Upper lobe of left lung (tissue), 6 donors: ENCODE measurements at regions not wholly inside any gene's neighbourhood (a gene's known extent, or its start where the extent isn't known, plus 50 kb on each side); places are given as distances from the start of the nearest gene placed in this dataset.
A peak's percentile ranks its signal among the peaks of the same experiment; 100 is the strongest.

Experiments used
- ATAC-seq, 2 donors: fragments of 200-7000 bp; cut with Tn5 transposase; one replicate each; pipeline ENCODE4 v1.9.1; 2022; ENCODE audit warnings: mild to moderate bottlenecking in 2 of 2, moderate library complexity in 2 of 2; ENCODE audit not compliant: low FRiP score in 2 of 2
- DNase-seq, 2 donors: peaks; one replicate each; pipeline ENCODE4 v3.0.0-alpha.2; 2019 to 2020
- H3K27ac ChIP-seq, 4 donors: fragments of 200-600 bp; sonication (generic); one replicate each; pipeline ENCODE4 v1.5.1; 2016 to 2019
- H3K27me3 ChIP-seq, 4 donors: fragments of 200-600 bp; sonication (generic); one replicate each; pipeline ENCODE4 v1.5.1; 2017 to 2019
- H3K36me3 ChIP-seq, 4 donors: fragments of 200-600 bp; sonication (generic); one replicate each; pipeline ENCODE4 v1.5.1; 2016 to 2019
- H3K4me1 ChIP-seq, 4 donors: fragments of 200-600 bp; sonication (generic); one replicate each; pipeline ENCODE4 v1.5.1; 2018 to 2019
- H3K4me3 ChIP-seq, 4 donors: fragments of 200-600 bp; sonication (generic); one replicate each; pipeline ENCODE4 v1.5.1; 2017 to 2019; ENCODE audit warnings: mild to moderate bottlenecking in 2 of 4, moderate library complexity in 1 of 4
- H3K9me3 ChIP-seq, 4 donors: fragments of 200-600 bp; sonication (generic); one replicate each; pipeline ENCODE4 v1.5.1; 2018 to 2019
- EP300 ChIP-seq, 4 donors: sonication (generic); formaldehyde crosslinking; IDR thresholded peaks; one replicate each; pipeline ENCODE4 v1.5.1; 2017; ENCODE audit warnings: antibody characterized with exemption in 4 of 4, control low read depth in 2 of 4
- POLR2A ChIP-seq, 4 donors: fragments of 450-650 bp; IDR thresholded peaks; one replicate each; pipeline ENCODE4 v1.5.1; 2016 to 2017; ENCODE audit warnings: antibody characterized with exemption in 4 of 4, mild to moderate bottlenecking in 2 of 4
- POLR2AphosphoS5 ChIP-seq, 2 donors: sonication (generic); formaldehyde crosslinking; IDR thresholded peaks; one replicate each; pipeline ENCODE4 v1.5.1; 2017; ENCODE audit warnings: antibody characterized with exemption in 2 of 2
- WGBS, 2 donors: methylation state at CpG; one replicate each; pipeline ENCODE4 v1.1.5; 2017 to 2018; 5-methylcytosine and 5-hydroxymethylcytosine counted together
- TF ChIP-seq, protein P1 (sequence below), 6 experiments: fragments of 450-650 bp in 4 of 6; fragments of 200-600 bp in 2 of 6; sonication (generic) in 2 of 6; IDR thresholded peaks; one replicate each; pipeline ENCODE4 v1.5.1; 2016 to 2019; ENCODE audit warnings: antibody characterized with exemption in 6 of 6
- donor health status: DM: no; HTN: no; CAD: no; lungs with moderate emphysema.
- donor health status: DM: no; HTN: yes; CAD: no; lungs with severe emphysema.

DNA sequence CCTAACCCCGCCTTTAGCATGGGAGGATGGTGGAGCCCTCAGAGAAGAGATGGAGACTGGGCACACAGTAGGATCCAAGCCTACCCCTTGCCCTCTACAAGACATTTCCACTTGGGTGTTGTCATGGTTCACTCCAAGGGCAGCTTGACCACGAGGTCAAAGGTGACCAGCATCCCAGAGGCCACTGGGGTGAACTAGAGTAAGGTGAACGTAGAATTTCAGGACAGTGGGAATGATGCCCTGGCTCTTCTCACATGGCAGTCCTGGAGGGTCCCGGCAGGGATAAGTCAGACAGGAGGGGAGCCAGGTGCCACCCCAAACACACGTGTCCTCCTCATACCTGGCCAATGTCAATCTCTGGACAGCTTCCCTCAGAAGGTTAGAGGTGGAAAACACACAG, 274.2 kb upstream of the AGTR2 start:
- 77 to 93% methylated on average over 3 to 5 of the region's 5 CpGs for WGBS, 2 donors
- TF ChIP-seq, protein P1, sequence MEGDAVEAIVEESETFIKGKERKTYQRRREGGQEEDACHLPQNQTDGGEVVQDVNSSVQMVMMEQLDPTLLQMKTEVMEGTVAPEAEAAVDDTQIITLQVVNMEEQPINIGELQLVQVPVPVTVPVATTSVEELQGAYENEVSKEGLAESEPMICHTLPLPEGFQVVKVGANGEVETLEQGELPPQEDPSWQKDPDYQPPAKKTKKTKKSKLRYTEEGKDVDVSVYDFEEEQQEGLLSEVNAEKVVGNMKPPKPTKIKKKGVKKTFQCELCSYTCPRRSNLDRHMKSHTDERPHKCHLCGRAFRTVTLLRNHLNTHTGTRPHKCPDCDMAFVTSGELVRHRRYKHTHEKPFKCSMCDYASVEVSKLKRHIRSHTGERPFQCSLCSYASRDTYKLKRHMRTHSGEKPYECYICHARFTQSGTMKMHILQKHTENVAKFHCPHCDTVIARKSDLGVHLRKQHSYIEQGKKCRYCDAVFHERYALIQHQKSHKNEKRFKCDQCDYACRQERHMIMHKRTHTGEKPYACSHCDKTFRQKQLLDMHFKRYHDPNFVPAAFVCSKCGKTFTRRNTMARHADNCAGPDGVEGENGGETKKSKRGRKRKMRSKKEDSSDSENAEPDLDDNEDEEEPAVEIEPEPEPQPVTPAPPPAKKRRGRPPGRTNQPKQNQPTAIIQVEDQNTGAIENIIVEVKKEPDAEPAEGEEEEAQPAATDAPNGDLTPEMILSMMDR (IDR thresholded peaks at IDR 0.05) = no peak
- no peak for ATAC-seq
- peaks cover 0 to 5% (median 0%) of the 10 kb centered on the region in 4 donors for H3K9me3 ChIP-seq
- H3K27ac ChIP-seq = no peak overlapping the region
- no peak overlapping the region for H3K4me3 ChIP-seq
- no peaks in the 10 kb centered on the region for H3K27me3 ChIP-seq
- DNase-seq = no peak
- peaks cover 0 to 3% (median 2%) of the 10 kb centered on the region in 4 donors for H3K4me1 ChIP-seq
- H3K36me3 ChIP-seq = no peaks in the 10 kb centered on the region

DNA sequence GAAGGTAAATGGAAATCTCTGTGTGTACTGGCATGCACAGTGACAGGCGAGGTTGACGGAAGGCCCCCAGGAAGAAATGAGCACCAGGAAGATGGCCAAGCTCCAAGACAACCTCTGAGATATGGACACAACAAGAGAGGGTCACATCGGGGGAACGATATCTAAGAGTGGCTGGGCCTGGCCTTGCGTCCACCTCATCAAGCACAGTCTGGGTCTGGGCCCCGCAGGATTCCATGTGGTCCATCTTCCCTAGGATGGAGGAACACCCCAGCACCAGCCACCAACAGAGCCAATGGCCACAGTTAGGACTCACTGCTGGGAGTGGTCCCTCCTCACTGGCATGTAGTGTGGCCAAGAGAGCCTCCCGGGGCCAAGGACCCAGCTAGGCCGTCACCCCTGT, 272.6 kb upstream of the AGTR2 start:
- peaks cover 0 to 5% (median 0%) of the 10 kb centered on the region in 4 donors for H3K9me3 ChIP-seq
- peaks cover 0 to 3% (median 0%) of the 10 kb centered on the region in 4 donors for H3K4me1 ChIP-seq
- WGBS, 2 donors = 88 to 94% methylated on average over 2 to 8 of the region's 8 CpGs
- no peak for ATAC-seq
- H3K36me3 ChIP-seq = no peaks in the 10 kb centered on the region
- no peaks in the 10 kb centered on the region for H3K27me3 ChIP-seq
- H3K27ac ChIP-seq = no peak overlapping the region
- H3K4me3 ChIP-seq = no peak overlapping the region
- no peak for DNase-seq
- TF ChIP-seq POLR2A (IDR thresholded peaks at IDR 0.05) (no peak), EP300 (IDR thresholded peaks at IDR 0.05) (no peak), POLR2AphosphoS5 (IDR thresholded peaks at IDR 0.05) (no peak)
- TF ChIP-seq, protein P1 (IDR thresholded peaks at IDR 0.05) = no peak

DNA sequence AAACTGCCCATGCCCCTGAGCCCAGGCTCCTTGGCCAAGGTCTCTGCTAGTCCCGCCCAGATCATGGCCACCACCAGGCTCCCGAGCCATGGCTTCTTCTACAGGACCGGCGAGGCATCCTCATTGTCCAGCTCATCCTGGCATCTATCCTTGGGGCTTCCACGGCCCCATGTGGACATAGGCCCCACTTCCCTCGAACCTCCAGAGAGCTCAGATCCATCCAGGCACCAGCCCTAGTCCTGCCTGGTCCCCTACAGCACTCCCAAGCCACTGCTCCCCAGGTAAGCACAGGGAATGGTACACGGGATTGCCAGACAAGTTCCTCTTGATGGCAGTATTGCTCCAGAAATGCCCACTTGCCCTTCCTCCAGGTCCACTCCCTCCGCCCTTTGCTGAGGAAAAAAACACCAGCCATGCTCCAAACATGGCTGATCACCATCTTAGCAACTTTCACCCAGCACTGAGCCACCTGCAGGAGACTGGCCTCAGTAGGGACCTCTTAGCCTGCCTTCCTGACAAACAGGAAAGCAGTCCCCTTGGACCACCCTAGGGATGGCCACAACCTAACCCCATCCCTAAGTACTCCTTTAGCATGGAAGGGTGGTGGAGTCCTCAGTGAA, 272.1 kb upstream of the AGTR2 start:
- TF ChIP-seq, protein P1 (IDR thresholded peaks at IDR 0.05) = peak in 4 of 6 experiments; percentile 29 to 71 (median 34)
- TF ChIP-seq POLR2AphosphoS5 (IDR thresholded peaks at IDR 0.05) = peak in 1 of 2 donors; percentile 43
- TF ChIP-seq EP300 (IDR thresholded peaks at IDR 0.05) = no peak
- H3K36me3 ChIP-seq = no peaks in the 10 kb centered on the region
- peaks cover 0 to 1% (median 0%) of the 10 kb centered on the region in 4 donors for H3K4me1 ChIP-seq
- DNase-seq (peak in 1 of 2 donors; percentile 60), ATAC-seq (peak in 1 of 2 donors; percentile 28)
- peaks cover 0 to 5% (median 0%) of the 10 kb centered on the region in 4 donors for H3K9me3 ChIP-seq
- H3K27ac ChIP-seq = no peak overlapping the region
- WGBS, 2 donors = 68 to 80% methylated on average over 1 to 7 of the region's 8 CpGs
- H3K4me3 ChIP-seq = no peak overlapping the region
- H3K27me3 ChIP-seq = no peaks in the 10 kb centered on the region

DNA sequence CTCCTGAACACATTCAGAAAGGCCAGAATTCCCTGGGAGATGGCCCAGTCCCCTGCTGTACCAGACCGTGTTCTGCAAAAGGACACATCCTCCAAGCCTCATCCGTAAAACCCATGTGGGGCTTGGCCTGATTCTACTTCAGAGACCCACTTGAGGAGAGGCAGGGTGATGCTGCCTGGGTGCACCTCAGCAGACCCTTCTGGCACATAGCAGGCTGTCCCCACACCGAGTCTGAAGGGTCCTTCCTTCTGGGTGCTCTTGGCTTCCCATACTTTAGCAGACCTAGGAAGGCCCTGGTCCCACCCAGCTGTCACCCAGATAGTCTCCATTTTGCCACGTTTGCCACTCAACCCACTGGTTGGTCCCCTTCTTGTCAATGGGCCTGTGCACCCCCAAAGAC, 270.1 kb upstream of the AGTR2 start:
- H3K4me3 ChIP-seq = no peak overlapping the region
- peaks cover 0 to 2% (median 0%) of the 10 kb centered on the region in 4 donors for H3K9me3 ChIP-seq
- H3K4me1 ChIP-seq = no peaks in the 10 kb centered on the region
- TF ChIP-seq, protein P1 (IDR thresholded peaks at IDR 0.05) = no peak
- TF ChIP-seq EP300 (IDR thresholded peaks at IDR 0.05) (no peak), POLR2A (IDR thresholded peaks at IDR 0.05) (no peak), POLR2AphosphoS5 (IDR thresholded peaks at IDR 0.05) (no peak)
- ATAC-seq = no peak
- 72 to 100% methylated on average over 1 to 4 of the region's 4 CpGs for WGBS, 2 donors
- DNase-seq = no peak
- H3K36me3 ChIP-seq = no peaks in the 10 kb centered on the region
- no peak overlapping the region for H3K27ac ChIP-seq
- no peaks in the 10 kb centered on the region for H3K27me3 ChIP-seq

DNA sequence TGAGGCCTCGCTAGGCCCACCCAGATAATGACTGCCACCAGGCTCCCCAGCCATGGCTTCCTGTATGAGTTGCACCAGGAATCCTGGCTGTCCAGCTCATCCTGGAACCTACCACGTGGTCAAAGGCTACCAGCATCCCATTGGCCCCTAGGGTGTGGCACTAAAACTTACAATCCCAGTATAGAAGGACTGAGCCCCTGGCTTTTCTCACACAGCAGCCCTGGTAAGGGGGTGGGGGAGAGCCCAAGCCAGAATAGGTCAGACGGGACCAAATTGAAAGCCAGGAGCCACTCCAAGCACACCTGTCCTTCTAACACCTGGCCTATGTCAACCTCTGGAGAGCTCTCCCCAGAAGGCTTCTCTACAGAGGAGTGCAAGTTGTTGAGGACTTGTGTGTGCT, 269.3 kb upstream of the AGTR2 start:
- no peak overlapping the region for H3K4me3 ChIP-seq
- no peaks in the 10 kb centered on the region for H3K9me3 ChIP-seq
- no peaks in the 10 kb centered on the region for H3K36me3 ChIP-seq
- H3K27me3 ChIP-seq = no peaks in the 10 kb centered on the region
- no peaks in the 10 kb centered on the region for H3K4me1 ChIP-seq
- 79% methylated on average over 3 of the region's 3 CpGs; no CpG with 5 or more reads in 1 of the 2 donors for WGBS, 2 donors
- ATAC-seq = no peak
- DNase-seq = no peak
- H3K27ac ChIP-seq = no peak overlapping the region
- no peak for TF ChIP-seq POLR2AphosphoS5 (IDR thresholded peaks at IDR 0.05)
- TF ChIP-seq, protein P1 (IDR thresholded peaks at IDR 0.05) = no peak
- no peak for TF ChIP-seq POLR2A (IDR thresholded peaks at IDR 0.05)
- TF ChIP-seq EP300 (IDR thresholded peaks at IDR 0.05) = no peak
